ENCODE measurements at regions not wholly inside any gene's neighbourhood (a gene's known extent, or its start where the extent isn't known, plus 50 kb on each side); places are given as distances from the start of the nearest gene placed in this dataset.

DNA sequence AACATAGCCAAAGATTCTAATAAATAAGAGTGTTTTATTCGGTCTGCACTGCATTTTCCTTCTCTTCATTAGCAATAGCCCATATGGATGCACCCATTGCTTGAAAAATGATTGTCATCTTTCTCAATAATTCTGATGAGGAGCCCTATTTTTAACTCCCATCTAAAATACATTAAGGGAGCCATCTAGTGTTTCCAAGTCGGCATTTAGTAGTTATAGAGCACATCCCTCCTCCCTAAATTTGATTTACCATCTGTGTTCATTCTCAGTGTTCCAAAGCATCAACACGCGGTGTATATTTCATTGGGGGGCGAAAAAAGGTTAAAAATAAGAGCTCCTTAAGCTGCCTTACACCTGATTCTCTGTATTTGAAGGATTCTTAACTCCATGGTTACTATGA is 119.2 kb upstream of the IPO5 start:
- TF ChIP-seq ZFX (IDR thresholded peaks at IDR 0.05; ENCODE audit: borderline replicate concordance): no peak
- TF ChIP-seq, protein P1, sequence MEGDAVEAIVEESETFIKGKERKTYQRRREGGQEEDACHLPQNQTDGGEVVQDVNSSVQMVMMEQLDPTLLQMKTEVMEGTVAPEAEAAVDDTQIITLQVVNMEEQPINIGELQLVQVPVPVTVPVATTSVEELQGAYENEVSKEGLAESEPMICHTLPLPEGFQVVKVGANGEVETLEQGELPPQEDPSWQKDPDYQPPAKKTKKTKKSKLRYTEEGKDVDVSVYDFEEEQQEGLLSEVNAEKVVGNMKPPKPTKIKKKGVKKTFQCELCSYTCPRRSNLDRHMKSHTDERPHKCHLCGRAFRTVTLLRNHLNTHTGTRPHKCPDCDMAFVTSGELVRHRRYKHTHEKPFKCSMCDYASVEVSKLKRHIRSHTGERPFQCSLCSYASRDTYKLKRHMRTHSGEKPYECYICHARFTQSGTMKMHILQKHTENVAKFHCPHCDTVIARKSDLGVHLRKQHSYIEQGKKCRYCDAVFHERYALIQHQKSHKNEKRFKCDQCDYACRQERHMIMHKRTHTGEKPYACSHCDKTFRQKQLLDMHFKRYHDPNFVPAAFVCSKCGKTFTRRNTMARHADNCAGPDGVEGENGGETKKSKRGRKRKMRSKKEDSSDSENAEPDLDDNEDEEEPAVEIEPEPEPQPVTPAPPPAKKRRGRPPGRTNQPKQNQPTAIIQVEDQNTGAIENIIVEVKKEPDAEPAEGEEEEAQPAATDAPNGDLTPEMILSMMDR (IDR thresholded peaks at IDR 0.05): no peak
- H3K27ac ChIP-seq: no peak overlapping the region

DNA sequence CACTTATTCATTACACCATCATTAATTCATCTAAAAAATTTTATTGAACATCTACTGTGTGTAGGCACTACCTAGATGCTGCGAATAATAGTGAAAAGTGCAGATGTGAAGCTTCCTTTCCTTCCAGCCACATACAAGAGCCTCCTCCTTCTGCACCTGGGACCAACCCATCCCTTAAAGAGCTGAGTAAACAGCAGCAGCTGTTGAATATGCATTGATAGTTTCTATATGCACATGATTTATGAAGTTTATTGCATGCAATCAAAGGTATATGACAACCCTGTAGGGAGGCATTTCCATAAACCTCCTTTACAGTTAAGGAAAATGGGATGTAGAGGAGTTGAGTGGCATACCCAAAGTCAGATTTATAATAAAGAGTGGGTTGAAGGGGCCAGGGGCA is 110.3 kb upstream of the IPO5 start:
- no peak for TF ChIP-seq ZFX (IDR thresholded peaks at IDR 0.05; ENCODE audit: borderline replicate concordance)
- TF ChIP-seq, protein P1 (IDR thresholded peaks at IDR 0.05): no peak
- H3K27ac ChIP-seq: no peak overlapping the region

DNA sequence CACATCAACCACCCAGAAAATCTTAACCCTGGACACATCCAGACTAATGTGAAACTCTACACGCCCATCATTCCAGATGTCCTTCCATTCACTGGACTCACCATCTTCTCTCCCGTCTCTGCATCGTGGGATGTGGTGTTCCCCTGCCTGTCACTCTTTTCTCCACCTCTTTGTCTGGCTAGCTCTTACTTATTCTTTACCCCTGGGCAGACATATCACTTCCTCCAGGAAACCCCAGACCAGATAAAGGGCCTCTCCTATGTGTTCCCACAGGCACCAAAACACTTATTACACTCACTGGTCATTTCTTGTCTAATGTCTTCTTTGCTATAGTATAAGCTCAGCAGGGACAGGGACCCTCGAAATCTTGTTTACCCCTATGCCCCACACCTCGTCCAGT is 109.3 kb upstream of the IPO5 start:
- H3K27ac ChIP-seq: no peak overlapping the region
- TF ChIP-seq ZFX (IDR thresholded peaks at IDR 0.05; ENCODE audit: borderline replicate concordance): no peak
- TF ChIP-seq, protein P1 (IDR thresholded peaks at IDR 0.05): no peak

GRCh38 chr13:97848886-97849285 is 104.6 kb upstream of the IPO5 start:
- TF ChIP-seq, protein P1 (IDR thresholded peaks at IDR 0.05): no peak
- no peak for TF ChIP-seq ZFX (IDR thresholded peaks at IDR 0.05; ENCODE audit: borderline replicate concordance)
- no peak overlapping the region for H3K27ac ChIP-seq

DNA sequence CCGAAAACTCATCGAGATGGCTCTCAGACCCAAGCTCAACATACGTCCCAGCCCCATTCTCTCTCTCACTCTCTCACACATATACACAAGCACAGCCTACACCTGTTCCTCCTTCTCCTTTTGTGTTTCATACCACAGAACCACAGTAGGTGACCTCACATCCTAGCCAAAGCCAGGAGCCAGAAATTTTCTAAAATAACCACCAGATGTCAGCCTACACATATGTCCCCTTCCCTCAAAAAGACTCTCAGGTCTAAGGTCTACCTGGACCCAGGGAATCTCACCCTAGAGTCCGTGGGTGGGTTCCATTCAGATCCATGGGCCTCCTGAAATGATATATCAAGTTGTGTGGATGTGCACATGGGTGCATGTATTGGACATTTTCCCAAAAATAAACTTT is 104.2 kb upstream of the IPO5 start:
- no peak overlapping the region for H3K27ac ChIP-seq
- no peak for TF ChIP-seq ZFX (IDR thresholded peaks at IDR 0.05; ENCODE audit: borderline replicate concordance)
- TF ChIP-seq, protein P1 (IDR thresholded peaks at IDR 0.05): peak; percentile 34

GRCh38 chr13:97851269-97851668 is 102.2 kb upstream of the IPO5 start:
- TF ChIP-seq, protein P1 (IDR thresholded peaks at IDR 0.05): no peak
- no peak for TF ChIP-seq ZFX (IDR thresholded peaks at IDR 0.05; ENCODE audit: borderline replicate concordance)
- H3K27ac ChIP-seq: no peak overlapping the region

- no peak for TF ChIP-seq ZFX (IDR thresholded peaks at IDR 0.05; ENCODE audit: borderline replicate concordance)
- TF ChIP-seq, protein P1 (IDR thresholded peaks at IDR 0.05): no peak
- no peak overlapping the region for H3K27ac ChIP-seq
These were observed 101.1 kb upstream of the IPO5 start for GRCh38 chr13:97852181-97852874.

All from 22Rv1 (cell line).